AG04449 (cell line): ENCODE measurements at regions not wholly inside any gene's neighbourhood (a gene's known extent, or its start where the extent isn't known, plus 50 kb on each side); places are given as distances from the start of the nearest gene placed in this dataset.

Experiments
- CTCF ChIA-PET: fragments of 350-600 bp; formaldehyde crosslinking; extraction: SDS; loops from one replicate; lab custom pipeline; 2021; ENCODE audit warnings: antibody characterized with exemption; lab: Yijun Ruan, JAX
- POLR2A ChIA-PET: fragments of 400-600, 350-600 bp; formaldehyde crosslinking; extraction: SDS; loops from one replicate; lab custom pipeline; 2020; ENCODE audit warnings: antibody characterized with exemption, inconsistent platforms; lab: Yijun Ruan, JAX
- DNase-seq: peaks from one replicate; pipeline ENCODE4 v3.0.0-alpha.2; 2010; ENCODE audit warnings: low read depth, low spot score
- H3K4me3 ChIP-seq: 2 replicates; pipeline ENCODE4 v1.5.1; 2011; ENCODE audit warnings: low read depth, mild to moderate bottlenecking, control low read depth, low read length
- TF ChIP-seq, protein P1 (sequence below): IDR thresholded peaks from one replicate; pipeline ENCODE4 v1.5.1; 2011; ENCODE audit warnings: mild to moderate bottlenecking, moderate library complexity, low read length, control low read depth, inconsistent platforms; ENCODE audit not compliant: insufficient read depth; ENCODE audit errors: missing control alignments

DNA sequence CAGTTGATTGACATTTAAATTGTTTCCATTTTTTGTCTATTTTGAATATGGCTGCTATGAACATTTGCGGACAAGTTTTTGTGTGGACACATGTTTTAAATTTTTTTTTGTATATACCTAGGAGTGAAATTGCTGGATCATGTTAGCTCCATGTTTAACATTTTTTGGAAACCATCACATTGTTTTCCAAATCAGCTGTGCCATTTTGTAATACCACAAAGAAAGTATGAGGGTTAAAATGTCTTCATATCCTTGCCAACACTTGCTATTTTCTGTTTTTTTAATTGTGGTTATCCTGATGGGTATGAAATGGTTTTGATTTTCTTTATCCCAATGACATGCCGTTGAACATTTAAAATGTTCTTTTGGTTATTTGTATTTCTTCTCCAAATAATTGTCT, 52.1 kb downstream of the CARTPT start:
- CTCF ChIA-PET, result interaction anchor here (1.4 kb wide), 1 partner anchor 13 kb away, joined by 3 read pairs; no protein-coding TSS in a partner anchor
- TF ChIP-seq, protein P1, sequence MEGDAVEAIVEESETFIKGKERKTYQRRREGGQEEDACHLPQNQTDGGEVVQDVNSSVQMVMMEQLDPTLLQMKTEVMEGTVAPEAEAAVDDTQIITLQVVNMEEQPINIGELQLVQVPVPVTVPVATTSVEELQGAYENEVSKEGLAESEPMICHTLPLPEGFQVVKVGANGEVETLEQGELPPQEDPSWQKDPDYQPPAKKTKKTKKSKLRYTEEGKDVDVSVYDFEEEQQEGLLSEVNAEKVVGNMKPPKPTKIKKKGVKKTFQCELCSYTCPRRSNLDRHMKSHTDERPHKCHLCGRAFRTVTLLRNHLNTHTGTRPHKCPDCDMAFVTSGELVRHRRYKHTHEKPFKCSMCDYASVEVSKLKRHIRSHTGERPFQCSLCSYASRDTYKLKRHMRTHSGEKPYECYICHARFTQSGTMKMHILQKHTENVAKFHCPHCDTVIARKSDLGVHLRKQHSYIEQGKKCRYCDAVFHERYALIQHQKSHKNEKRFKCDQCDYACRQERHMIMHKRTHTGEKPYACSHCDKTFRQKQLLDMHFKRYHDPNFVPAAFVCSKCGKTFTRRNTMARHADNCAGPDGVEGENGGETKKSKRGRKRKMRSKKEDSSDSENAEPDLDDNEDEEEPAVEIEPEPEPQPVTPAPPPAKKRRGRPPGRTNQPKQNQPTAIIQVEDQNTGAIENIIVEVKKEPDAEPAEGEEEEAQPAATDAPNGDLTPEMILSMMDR, result no peak
- DNase-seq, result no peak
- POLR2A ChIA-PET, result no interaction called here
- no peak overlapping the region for H3K4me3 ChIP-seq

DNA sequence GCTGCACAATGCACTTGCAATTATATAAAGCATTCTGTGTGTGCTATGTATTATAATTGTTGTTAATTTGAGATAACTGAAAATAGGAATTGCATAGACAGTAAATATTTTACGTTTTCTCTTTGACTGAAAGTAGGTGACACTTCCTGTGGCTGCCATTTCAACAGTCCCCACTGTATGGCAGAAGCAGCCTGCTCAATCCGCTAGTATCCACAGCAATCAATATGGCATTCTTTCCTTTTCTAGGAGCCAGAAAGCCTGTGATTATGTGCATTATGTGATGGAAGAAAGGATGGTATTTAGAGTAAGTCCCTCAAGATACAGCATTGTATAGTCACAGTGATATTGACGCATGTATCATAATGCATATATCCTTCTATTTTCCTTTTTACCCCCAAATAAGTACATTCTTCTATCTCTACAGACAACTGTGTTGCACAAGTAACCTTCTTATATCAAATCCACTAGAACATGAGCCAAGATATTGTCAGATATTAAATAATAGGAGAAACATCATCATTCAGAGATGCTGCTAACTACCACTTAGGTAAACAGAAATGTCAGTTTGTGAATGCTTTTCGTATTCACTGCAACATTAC, 59.7 kb downstream of the CARTPT start:
- ChIA-PET POLR2A (no interaction called here), CTCF (interaction anchor here (1.0 to 1.7 kb wide), 2 partner anchors 529 to 545 kb away, joined by 3 to 6 read pairs; no protein-coding TSS in a partner anchor)
- H3K4me3 ChIP-seq, result no peak overlapping the region
- DNase-seq, result no peak
- TF ChIP-seq, protein P1, result peak; percentile 42

DNA sequence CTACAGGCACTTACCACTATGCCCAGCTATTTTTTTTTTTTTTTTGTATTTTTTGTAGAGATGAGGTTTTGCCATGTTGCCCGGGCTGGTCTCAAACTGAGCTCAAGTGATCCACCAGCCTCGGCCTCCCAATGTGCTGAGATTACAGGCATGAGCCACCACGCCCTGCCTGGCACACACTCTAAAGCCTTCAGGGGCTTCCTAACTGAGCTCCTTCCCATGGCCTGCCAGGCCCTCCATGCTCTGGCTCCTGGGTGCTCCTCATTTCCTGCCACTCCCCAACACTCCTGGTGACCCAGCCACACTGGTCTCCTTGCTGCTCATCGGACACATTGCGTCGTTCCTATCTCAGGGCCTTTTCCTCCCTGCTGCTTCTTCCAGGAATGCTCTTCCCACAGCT, 61.5 kb downstream of the CARTPT start:
- TF ChIP-seq, protein P1, result no peak
- DNase-seq, result no peak
- CTCF ChIA-PET, result interaction anchor here (1.0 to 1.3 kb wide), 2 partner anchors 502 to 528 kb away, joined by 3 to 4 read pairs; no protein-coding TSS in a partner anchor
- no peak overlapping the region for H3K4me3 ChIP-seq
- POLR2A ChIA-PET, result interaction anchor here (0.8 kb wide), 1 partner anchor 339 kb away, joined by 3 read pairs; no protein-coding TSS in a partner anchor

- no peak overlapping the region for H3K4me3 ChIP-seq
- POLR2A ChIA-PET, result no interaction called here
- DNase-seq, result no peak
- CTCF ChIA-PET, result interaction anchor here (0.7 to 2.7 kb wide), 25 partner anchors 9 to 525 kb away, joined by 3 to 25 read pairs (median 4); no protein-coding TSS in a partner anchor
- TF ChIP-seq, protein P1, result no peak
These were observed 63.3 kb downstream of the CARTPT start for GRCh38 chr5:71782393-71782770.

GRCh38 chr5:71782771-71783770, 64.0 kb downstream of the CARTPT start:
- no peak for DNase-seq
- CTCF ChIA-PET, result interaction anchor here (0.7 to 2.7 kb wide), 33 partner anchors 9 to 527 kb away, joined by 3 to 25 read pairs (median 4); no protein-coding TSS in a partner anchor
- no peak overlapping the region for H3K4me3 ChIP-seq
- TF ChIP-seq, protein P1, result peak; percentile 79
- POLR2A ChIA-PET, result interaction anchor here (0.8 kb wide), 1 partner anchor 324 kb away, joined by 3 read pairs; no protein-coding TSS in a partner anchor
